Subcutaneous abdominal adipose tissue (tissue), 5 donors: ENCODE measurements at regions not wholly inside any gene's neighbourhood (a gene's known extent, or its start where the extent isn't known, plus 50 kb on each side); places are given as distances from the start of the nearest gene placed in this dataset.

ENCODE experiments used
- H3K27ac ChIP-seq: one replicate; pipeline ENCODE4 v1.7.0; 2013; ENCODE audit warnings: low read depth, mild to moderate bottlenecking, inconsistent platforms, low read length, moderate library complexity
- H3K27me3 ChIP-seq, 5 donors: one replicate each; pipeline ENCODE4 v1.7.0; 2013; ENCODE audit warnings: low read length in 5 of 5, inconsistent platforms in 1 of 5; ENCODE audit not compliant: control insufficient read depth in 5 of 5, insufficient read depth in 4 of 5
- H3K36me3 ChIP-seq, 5 donors: one replicate each; pipeline ENCODE4 v1.7.0; 2013; ENCODE audit warnings: low read length in 5 of 5; ENCODE audit not compliant: control insufficient read depth in 5 of 5, insufficient read depth in 5 of 5
- H3K4me1 ChIP-seq, 5 donors: one replicate each; pipeline ENCODE4 v1.7.0; 2013; ENCODE audit warnings: low read length in 5 of 5, mild to moderate bottlenecking in 3 of 5, moderate library complexity in 1 of 5; ENCODE audit not compliant: control insufficient read depth in 5 of 5, insufficient read depth in 5 of 5
- H3K4me3 ChIP-seq, 5 donors: one replicate each; pipeline ENCODE4 v1.7.0; 2013; ENCODE audit warnings: low read length in 5 of 5, low read depth in 1 of 5
- H3K9ac ChIP-seq, 5 donors: one replicate each; pipeline ENCODE4 v1.7.0; 2013; ENCODE audit warnings: low read length in 5 of 5, mild to moderate bottlenecking in 4 of 5, moderate library complexity in 3 of 5
- H3K9me3 ChIP-seq, 5 donors: one replicate each; pipeline ENCODE4 v1.7.0; 2013; ENCODE audit warnings: low read length in 5 of 5; ENCODE audit not compliant: control insufficient read depth in 5 of 5
- donor health status: healthy.
- donor health status: healthy.
- donor health status: healthy.
- donor health status: healthy.
- donor health status: healthy.

GRCh38 chr4:187937557-187937956 lies 58.0 kb upstream of the ZFP42 start:
- H3K9ac ChIP-seq: no peak overlapping the region
- H3K36me3 ChIP-seq: no peaks in the 10 kb centered on the region
- no peak overlapping the region for H3K4me3 ChIP-seq
- no peaks in the 10 kb centered on the region for H3K4me1 ChIP-seq
- H3K27me3 ChIP-seq: no peaks in the 10 kb centered on the region
- H3K9me3 ChIP-seq: peaks cover 0 to 2% (median 0%) of the 10 kb centered on the region in 5 donors
- no peak overlapping the region for H3K27ac ChIP-seq

- Histone ChIP-seq H3K9me3 (peaks cover 0 to 2% (median 0%) of the 10 kb centered on the region in 5 donors), H3K27me3 (no peaks in the 10 kb centered on the region), H3K4me1 (no peaks in the 10 kb centered on the region), H3K36me3 (no peaks in the 10 kb centered on the region), H3K9ac (no peak overlapping the region), H3K27ac (no peak overlapping the region), H3K4me3 (no peak overlapping the region)
Observed at GRCh38 chr4:187940299-187940698, 55.3 kb upstream of the ZFP42 start.

DNA sequence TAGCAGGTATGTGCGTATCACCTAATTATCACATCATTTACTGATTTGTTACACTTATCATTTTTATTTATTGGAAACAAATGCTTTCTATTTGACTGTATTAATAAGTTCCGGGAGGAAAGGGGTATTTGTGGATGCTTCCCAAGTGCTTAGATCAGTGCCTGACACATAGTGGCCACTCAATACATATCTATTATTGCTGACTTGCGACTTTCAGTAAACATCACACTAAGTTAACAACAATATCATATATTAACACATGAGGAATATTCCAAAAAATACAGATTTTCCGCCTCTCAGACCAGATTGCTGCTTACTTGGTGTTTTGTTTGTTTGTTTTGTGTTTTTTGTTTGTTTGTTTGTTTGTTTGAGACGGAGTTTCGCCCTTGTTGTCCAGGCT lies 52.6 kb upstream of the ZFP42 start:
- Histone ChIP-seq H3K27ac (no peak overlapping the region), H3K9me3 (no peaks in the 10 kb centered on the region), H3K4me3 (no peak overlapping the region), H3K36me3 (no peaks in the 10 kb centered on the region), H3K27me3 (no peaks in the 10 kb centered on the region), H3K4me1 (no peaks in the 10 kb centered on the region), H3K9ac (no peak overlapping the region)

DNA sequence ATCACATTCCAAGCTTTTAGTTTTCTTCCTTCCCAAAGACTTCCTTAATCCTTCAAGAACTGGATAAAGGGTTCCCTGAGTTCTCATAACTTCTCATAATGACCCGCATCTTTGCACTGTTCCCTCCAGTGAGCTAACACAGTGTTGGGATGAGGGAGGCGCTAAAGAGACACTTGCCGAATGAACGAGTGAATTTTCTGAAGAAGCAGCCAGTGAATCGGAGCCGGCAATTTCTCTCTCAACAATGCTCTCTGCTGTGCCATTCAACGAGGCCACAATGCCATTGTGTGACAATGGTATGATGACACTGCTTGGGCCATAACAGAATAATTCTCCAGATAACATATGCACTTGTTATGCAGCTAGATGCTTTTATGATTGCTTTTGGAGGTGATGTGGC lies 51.4 kb upstream of the ZFP42 start:
- Histone ChIP-seq H3K4me3 (no peak overlapping the region), H3K27ac (no peak overlapping the region), H3K9ac (no peak overlapping the region), H3K9me3 (no peaks in the 10 kb centered on the region), H3K4me1 (no peaks in the 10 kb centered on the region), H3K36me3 (no peaks in the 10 kb centered on the region), H3K27me3 (no peaks in the 10 kb centered on the region)
